GM23338 (cell line): ENCODE measurements at regions not wholly inside any gene's neighbourhood (a gene's known extent, or its start where the extent isn't known, plus 50 kb on each side); places are given as distances from the start of the nearest gene placed in this dataset.

Experiments
- EZH2phosphoT487 ChIP-seq: fragments of 200-600 bp; sonication (generic); IDR thresholded peaks from one replicate; pipeline ENCODE4 v1.8.1; 2018; ENCODE audit warnings: antibody characterized with exemption; ENCODE audit not compliant: unreplicated experiment
- NANOG ChIP-seq: IDR thresholded peaks from 2 replicates; pipeline ENCODE4 v1.6.1; 2016; ENCODE audit warnings: antibody characterized with exemption, borderline replicate concordance
- POLR2AphosphoS5 ChIP-seq: IDR thresholded peaks from 2 replicates; pipeline ENCODE4 v1.6.1; 2016; ENCODE audit warnings: antibody characterized with exemption, low read depth

GRCh38 chr12:65608319-65608916, 215.9 kb upstream of the HMGA2 start:
- TF ChIP-seq NANOG (no peak), POLR2AphosphoS5 (no peak), EZH2phosphoT487 (no peak)
